Fibroblast of mammary gland (primary cell): ENCODE measurements at regions not wholly inside any gene's neighbourhood (a gene's known extent, or its start where the extent isn't known, plus 50 kb on each side); places are given as distances from the start of the nearest gene placed in this dataset.
"Not testable (repeated sequence)": the region's sequence is repeated elsewhere in the genome, so short reads cannot be mapped to it uniquely, and the experiment has no call there.

Source experiments
- DNase-seq: peaks from one replicate; pipeline ENCODE4 v3.0.0-alpha.2; 2010; ENCODE audit warnings: low read depth
- H3K4me3 ChIP-seq: 2 replicates; pipeline ENCODE4 v1.5.1; 2011; ENCODE audit warnings: low read depth, mild to moderate bottlenecking, low read length, moderate library complexity; ENCODE audit not compliant: control insufficient read depth
- CTCF ChIP-seq: conservative IDR thresholded peaks from 2 replicates; pipeline ENCODE4 v1.5.1; 2011; ENCODE audit warnings: low read depth, low read length, inconsistent platforms; ENCODE audit not compliant: control insufficient read depth, insufficient read depth

- no peak overlapping the region for H3K4me3 ChIP-seq
- no peak for TF ChIP-seq CTCF
- peak; percentile 48 for DNase-seq
These were observed 175.6 kb upstream of the PDE7B start for GRCh38 chr6:135675862-135676261.

GRCh38 chr6:135680964-135681913, 170.3 kb upstream of the PDE7B start:
- no peak for DNase-seq
- TF ChIP-seq CTCF, result no peak

GRCh38 chr6:135686784-135687301, 164.7 kb upstream of the PDE7B start:
- no peak for TF ChIP-seq CTCF
- DNase-seq, result peak; percentile 71
- no peak overlapping the region for H3K4me3 ChIP-seq

More at GRCh38 chr6:135680964-135681913, 170.3 kb upstream of the PDE7B start:
- H3K4me3 ChIP-seq, result no peak overlapping the region

GRCh38 chr6:135688476-135688875, 163.0 kb upstream of the PDE7B start:
- not testable (repeated sequence) for DNase-seq, H3K4me3 ChIP-seq

GRCh38 chr6:135692426-135692825, 159.1 kb upstream of the PDE7B start:
- no peak for TF ChIP-seq CTCF
- no peak for DNase-seq
- H3K4me3 ChIP-seq, result no peak overlapping the region

- DNase-seq, result no peak
- no peak for TF ChIP-seq CTCF
- no peak overlapping the region for H3K4me3 ChIP-seq
These were observed 157.6 kb upstream of the PDE7B start for GRCh38 chr6:135693811-135694370.

GRCh38 chr6:135699705-135700104, 151.8 kb upstream of the PDE7B start:
- DNase-seq, result no peak
- H3K4me3 ChIP-seq, result no peak overlapping the region
- TF ChIP-seq CTCF, result no peak
